ENCODE measurements at regions not wholly inside any gene's neighbourhood (a gene's known extent, or its start where the extent isn't known, plus 50 kb on each side); places are given as distances from the start of the nearest gene placed in this dataset.

- H3K27ac ChIP-seq (ENCODE audit: extremely low read depth, low read depth, low read length), result no peak overlapping the region
Observed at GRCh38 chr5:12245429-12245828, 341.2 kb upstream of the CTNND2 start.

DNA sequence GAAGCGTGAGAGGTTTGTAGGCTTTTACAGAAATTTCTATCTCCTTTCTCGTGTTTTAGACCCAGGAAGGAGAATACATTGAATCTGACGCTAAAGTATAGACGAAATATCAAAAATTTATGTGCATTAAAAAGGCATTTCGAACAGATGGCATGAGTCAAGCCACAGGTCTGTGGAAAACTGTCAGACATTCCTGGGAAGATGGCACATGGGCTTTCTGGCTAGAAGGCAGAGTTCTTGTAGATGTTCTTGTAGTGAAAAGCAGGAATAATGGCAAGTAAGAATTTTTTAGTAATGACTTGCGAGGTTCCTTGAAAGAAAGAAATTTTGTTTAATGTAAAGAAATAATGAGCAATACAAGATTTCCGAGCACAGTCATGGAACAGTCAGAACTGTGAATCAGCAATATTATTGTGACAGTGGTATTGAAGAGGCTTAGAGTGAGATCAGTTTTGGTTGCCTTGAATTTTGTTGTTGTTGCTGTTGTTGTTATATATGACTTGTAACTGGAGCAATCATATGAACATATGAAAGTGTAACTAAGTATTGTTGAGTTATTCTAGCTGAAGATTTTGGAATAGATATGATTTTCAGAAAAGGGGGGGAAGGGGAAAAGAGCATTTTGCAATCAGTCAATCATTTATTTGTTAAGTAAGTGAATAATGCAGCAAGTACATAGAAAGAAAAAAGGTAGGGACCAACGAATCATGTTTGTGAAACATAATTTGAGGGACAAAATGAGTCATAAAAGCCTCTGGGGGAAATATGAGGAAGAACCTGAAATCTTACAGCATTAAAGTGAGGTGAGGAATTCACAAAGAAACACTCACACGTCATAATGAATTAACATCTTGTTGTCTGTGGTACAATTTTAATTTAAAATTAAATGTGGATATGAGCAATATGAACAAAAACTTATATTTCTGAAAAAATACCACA lies 339.0 kb upstream of the CTNND2 start:
- no peak for TF ChIP-seq ZNF600 (tag by site-specific recombination; IDR thresholded peaks at IDR 0.05)
- no peak for TF ChIP-seq SCRT2 (tag by site-specific recombination; IDR thresholded peaks at IDR 0.05)
- no peak for TF ChIP-seq GFI1B (tag by site-specific recombination; IDR thresholded peaks at IDR 0.05)
- TF ChIP-seq, protein P1, sequence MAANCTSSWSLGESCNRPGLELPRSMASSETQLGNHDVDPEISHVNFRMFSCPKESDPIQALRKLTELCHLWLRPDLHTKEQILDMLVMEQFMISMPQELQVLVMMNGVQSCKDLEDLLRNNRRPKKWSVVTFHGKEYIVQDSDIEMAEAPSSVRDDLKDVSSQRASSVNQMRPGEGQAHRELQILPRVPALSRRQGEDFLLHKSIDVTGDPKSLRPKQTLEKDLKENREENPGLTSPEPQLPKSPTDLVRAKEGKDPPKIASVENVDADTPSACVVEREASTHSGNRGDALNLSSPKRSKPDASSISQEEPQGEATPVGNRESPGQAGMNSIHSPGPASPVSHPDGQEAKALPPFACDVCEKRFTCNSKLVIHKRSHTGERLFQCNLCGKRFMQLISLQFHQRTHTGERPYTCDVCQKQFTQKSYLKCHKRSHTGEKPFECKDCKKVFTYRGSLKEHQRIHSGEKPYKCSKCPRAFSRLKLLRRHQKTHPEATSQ (tag by site-specific recombination; IDR thresholded peaks at IDR 0.05), result no peak
- TF ChIP-seq RBAK (tag by site-specific recombination; IDR thresholded peaks at IDR 0.05), result no peak
- no peak for TF ChIP-seq ZNF645 (tag by site-specific recombination; IDR thresholded peaks at IDR 0.05)
- TF ChIP-seq, protein P2, sequence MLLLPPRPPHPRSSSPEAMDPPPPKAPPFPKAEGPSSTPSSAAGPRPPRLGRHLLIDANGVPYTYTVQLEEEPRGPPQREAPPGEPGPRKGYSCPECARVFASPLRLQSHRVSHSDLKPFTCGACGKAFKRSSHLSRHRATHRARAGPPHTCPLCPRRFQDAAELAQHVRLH (tag by site-specific recombination; IDR thresholded peaks at IDR 0.05), result no peak
- no peak for TF ChIP-seq ZNF391 (tag by site-specific recombination; IDR thresholded peaks at IDR 0.05; ENCODE audit: borderline replicate concordance, low read depth)
- no peak for TF ChIP-seq ZNF148 (tag by site-specific recombination; IDR thresholded peaks at IDR 0.05; ENCODE audit: borderline replicate concordance)
- TF ChIP-seq ZNF362 (tag by site-specific recombination; IDR thresholded peaks at IDR 0.05), result no peak
- no peak for TF ChIP-seq ZNF621 (tag by site-specific recombination; IDR thresholded peaks at IDR 0.05)
- TF ChIP-seq ZNF624 (tag by site-specific recombination; IDR thresholded peaks at IDR 0.05), result no peak
- no peak for TF ChIP-seq ZNF48 (tag by site-specific recombination; IDR thresholded peaks at IDR 0.05)
- no peak for TF ChIP-seq ZNF629 (tag by site-specific recombination; IDR thresholded peaks at IDR 0.05)
- no peak for TF ChIP-seq BCL6B (tag by site-specific recombination; IDR thresholded peaks at IDR 0.05)
- TF ChIP-seq ZNF223 (tag by site-specific recombination; IDR thresholded peaks at IDR 0.05), result no peak
- no peak for TF ChIP-seq ZNF558 (tag by site-specific recombination; IDR thresholded peaks at IDR 0.05)
- TF ChIP-seq ZNF426 (tag by site-specific recombination; IDR thresholded peaks at IDR 0.05), result no peak
- ChIA-PET POLR2A (no interaction called here), CTCF (no interaction called here)

More at GRCh38 chr5:12245429-12245828, 341.2 kb upstream of the CTNND2 start:
- no peak overlapping the region for H3K4me3 ChIP-seq (ENCODE audit: low read depth, low read length)
- H3K36me3 ChIP-seq (ENCODE audit: control insufficient read depth in 2 of 2, insufficient read depth in 1 of 2, low read length in 2 of 2), result no peaks in the 10 kb centered on the region
- ChIA-PET POLR2A (no interaction called here), CTCF (no interaction called here)
- TF ChIP-seq YY2 (tag by site-specific recombination; IDR thresholded peaks at IDR 0.05), result no peak
- TF ChIP-seq ZNF341 (tag by site-specific recombination; IDR thresholded peaks at IDR 0.05; ENCODE audit: low read depth), result no peak
- TF ChIP-seq ZNF596 (tag by site-specific recombination; IDR thresholded peaks at IDR 0.05), result no peak
- TF ChIP-seq, protein P3, sequence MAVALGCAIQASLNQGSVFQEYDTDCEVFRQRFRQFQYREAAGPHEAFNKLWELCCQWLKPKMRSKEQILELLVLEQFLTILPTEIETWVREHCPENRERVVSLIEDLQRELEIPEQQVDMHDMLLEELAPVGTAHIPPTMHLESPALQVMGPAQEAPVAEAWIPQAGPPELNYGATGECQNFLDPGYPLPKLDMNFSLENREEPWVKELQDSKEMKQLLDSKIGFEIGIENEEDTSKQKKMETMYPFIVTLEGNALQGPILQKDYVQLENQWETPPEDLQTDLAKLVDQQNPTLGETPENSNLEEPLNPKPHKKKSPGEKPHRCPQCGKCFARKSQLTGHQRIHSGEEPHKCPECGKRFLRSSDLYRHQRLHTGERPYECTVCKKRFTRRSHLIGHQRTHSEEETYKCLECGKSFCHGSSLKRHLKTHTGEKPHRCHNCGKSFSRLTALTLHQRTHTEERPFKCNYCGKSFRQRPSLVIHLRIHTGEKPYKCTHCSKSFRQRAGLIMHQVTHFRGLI (tag by site-specific recombination; IDR thresholded peaks at IDR 0.05), result no peak
- TF ChIP-seq ZFHX2 (tag by site-specific recombination; conservative IDR thresholded peaks at IDR 0.05), result no peak
- no peak for TF ChIP-seq ZNF19 (tag by site-specific recombination; IDR thresholded peaks at IDR 0.05; ENCODE audit: low read depth)
- H3K9me3 ChIP-seq (ENCODE audit: control insufficient read depth, insufficient read depth, low read depth, low read length), result no peaks in the 10 kb centered on the region
- no peaks in the 10 kb centered on the region for H3K4me1 ChIP-seq (ENCODE audit: control insufficient read depth, insufficient read depth, low read length)

More for the DNA sequence above, 339.0 kb upstream of the CTNND2 start:
- Histone ChIP-seq H3K27ac (ENCODE audit: extremely low read depth, low read depth, low read length) (no peak overlapping the region), H3K4me1 (ENCODE audit: control insufficient read depth, insufficient read depth, low read length) (no peaks in the 10 kb centered on the region), H3K9me3 (ENCODE audit: control insufficient read depth, insufficient read depth, low read depth, low read length) (no peaks in the 10 kb centered on the region; the same call in 1 of the 2 replicates), H3K4me3 (ENCODE audit: low read depth, low read length) (no peak overlapping the region), H3K36me3 (ENCODE audit: control insufficient read depth in 2 of 2, insufficient read depth in 1 of 2, low read length in 2 of 2) (no peaks in the 10 kb centered on the region)
